Activated CD4-positive, alpha-beta memory T cell treated with anti-CD3 and anti-CD28 coated beads, Interleukin-2, amount 10 ng/mL, durations not matched to agents 7 days and 5 days (primary cell): ENCODE measurements at regions not wholly inside any gene's neighbourhood (a gene's known extent, or its start where the extent isn't known, plus 50 kb on each side); places are given as distances from the start of the nearest gene placed in this dataset.

Source experiments
- CTCF ChIA-PET: fragments of 350-600 bp; sonication (Branson Sonifier 250); formaldehyde crosslinking; loops from one replicate; lab custom pipeline; 2021; ENCODE audit warnings: antibody characterized with exemption, inconsistent platforms; lab: Charles Lee
- POLR2A ChIA-PET: fragments of 350-600 bp; sonication (Branson Sonifier 250); formaldehyde crosslinking; loops from one replicate; lab custom pipeline; 2021; ENCODE audit warnings: antibody characterized with exemption; lab: Charles Lee
- DNase-seq: peaks from one replicate; pipeline ENCODE4 v3.0.0-alpha.2; 2020
- H3K27ac Mint-ChIP-seq: one replicate; pipeline ENCODE4 v1.8.0; 2021; ENCODE audit warnings: mild to moderate bottlenecking, mixed read lengths
- H3K27me3 Mint-ChIP-seq: one replicate; pipeline ENCODE4 v1.8.0; 2021; ENCODE audit warnings: mixed read lengths
- H3K36me3 Mint-ChIP-seq: one replicate; pipeline ENCODE4 v1.8.0; 2021; ENCODE audit warnings: low read depth, mixed read lengths
- H3K4me1 Mint-ChIP-seq: one replicate; pipeline ENCODE4 v1.8.0; 2021; ENCODE audit warnings: mixed read lengths
- H3K4me3 Mint-ChIP-seq: one replicate; pipeline ENCODE4 v1.8.0; 2021; ENCODE audit warnings: mild to moderate bottlenecking, mixed read lengths
- H3K9me3 Mint-ChIP-seq: one replicate; pipeline ENCODE4 v1.8.0; 2021; ENCODE audit warnings: mixed read lengths

GRCh38 chr6:149249370-149250357 is 67.8 kb upstream of the TAB2 start:
- Mint-ChIP-seq H3K27me3 (peaks cover 2% of the 10 kb centered on the region), H3K36me3 (peaks cover 31% of the 10 kb centered on the region), H3K27ac (no peak overlapping the region), H3K4me1 (peaks cover 33% of the 10 kb centered on the region), H3K9me3 (peaks cover 6% of the 10 kb centered on the region), H3K4me3 (peak overlapping the region; percentile 9)
- no peak for DNase-seq
- ChIA-PET POLR2A (interaction anchor here (1.2 kb wide), 1 partner anchor 33 kb away, joined by 3 read pairs; no protein-coding TSS in a partner anchor), CTCF (interaction anchor here (1.1 kb wide), 1 partner anchor 47 kb away, joined by 3 read pairs; no protein-coding TSS in a partner anchor)

GRCh38 chr6:149250951-149251350 is 66.6 kb upstream of the TAB2 start:
- Mint-ChIP-seq H3K4me3 (no peak overlapping the region), H3K36me3 (peaks cover 24% of the 10 kb centered on the region), H3K27ac (no peak overlapping the region), H3K27me3 (peaks cover 2% of the 10 kb centered on the region), H3K9me3 (peaks cover 3% of the 10 kb centered on the region), H3K4me1 (peaks cover 32% of the 10 kb centered on the region)
- ChIA-PET CTCF (interaction anchor here (1.2 kb wide), 1 partner anchor 10 kb away, joined by 3 read pairs; no protein-coding TSS in a partner anchor), POLR2A (no interaction called here)
- no peak for DNase-seq

- Mint-ChIP-seq H3K4me3 (no peak overlapping the region), H3K36me3 (peaks cover 17% of the 10 kb centered on the region), H3K9me3 (peaks cover 3% of the 10 kb centered on the region), H3K27ac (no peak overlapping the region), H3K4me1 (peaks cover 23% of the 10 kb centered on the region), H3K27me3 (peaks cover 2% of the 10 kb centered on the region)
- DNase-seq = no peak
- ChIA-PET POLR2A (no interaction called here), CTCF (interaction anchor here (1.2 kb wide), 1 partner anchor 225 kb away, joined by 3 read pairs; no protein-coding TSS in a partner anchor)
Observed at GRCh38 chr6:149252622-149253021, 64.9 kb upstream of the TAB2 start.

GRCh38 chr6:149254253-149254652 is 63.3 kb upstream of the TAB2 start:
- peaks cover 11% of the 10 kb centered on the region for H3K4me1 Mint-ChIP-seq
- no peak overlapping the region for H3K27ac Mint-ChIP-seq
- POLR2A ChIA-PET = no interaction called here
- peaks cover 2% of the 10 kb centered on the region for H3K27me3 Mint-ChIP-seq
- peaks cover 13% of the 10 kb centered on the region for H3K36me3 Mint-ChIP-seq
- CTCF ChIA-PET = no interaction called here
- H3K4me3 Mint-ChIP-seq = no peak overlapping the region
- H3K9me3 Mint-ChIP-seq = peaks cover 3% of the 10 kb centered on the region
- no peak for DNase-seq

- ChIA-PET POLR2A (no interaction called here), CTCF (no interaction called here)
- no peak overlapping the region for H3K27ac Mint-ChIP-seq
- H3K27me3 Mint-ChIP-seq = no peaks in the 10 kb centered on the region
- no peak overlapping the region for H3K4me3 Mint-ChIP-seq
- H3K36me3 Mint-ChIP-seq = no peaks in the 10 kb centered on the region
- H3K9me3 Mint-ChIP-seq = no peaks in the 10 kb centered on the region
- H3K4me1 Mint-ChIP-seq = peaks cover 11% of the 10 kb centered on the region
- no peak for DNase-seq
Observed at GRCh38 chr6:149259753-149260152, 57.8 kb upstream of the TAB2 start.

- DNase-seq = no peak
- Mint-ChIP-seq H3K36me3 (no peaks in the 10 kb centered on the region), H3K9me3 (no peaks in the 10 kb centered on the region), H3K4me1 (peaks cover 14% of the 10 kb centered on the region), H3K27ac (no peak overlapping the region), H3K4me3 (no peak overlapping the region), H3K27me3 (no peaks in the 10 kb centered on the region)
- CTCF ChIA-PET = interaction anchor here (1.3 kb wide), 1 partner anchor 9 kb away, joined by 3 read pairs; no protein-coding TSS in a partner anchor
- POLR2A ChIA-PET = interaction anchor here (0.7 to 1.0 kb wide), 2 partner anchors 40 to 176 kb away, joined by 3 read pairs; no protein-coding TSS in a partner anchor
Observed at GRCh38 chr6:149260214-149260874, 57.2 kb upstream of the TAB2 start.

- no peak for DNase-seq
- no peaks in the 10 kb centered on the region for H3K27me3 Mint-ChIP-seq
- no peak overlapping the region for H3K27ac Mint-ChIP-seq
- no peaks in the 10 kb centered on the region for H3K9me3 Mint-ChIP-seq
- ChIA-PET CTCF (interaction anchor here (0.5 to 1.4 kb wide), 4 partner anchors 10 to 179 kb away, joined by 3 to 4 read pairs (median 4); no protein-coding TSS in a partner anchor), POLR2A (interaction anchor here (1.0 kb wide), 2 partner anchors 55 to 177 kb away, joined by 3 read pairs; partner anchors contain the start of gene TAB2)
- no peak overlapping the region for H3K4me3 Mint-ChIP-seq
- no peaks in the 10 kb centered on the region for H3K36me3 Mint-ChIP-seq
- peaks cover 19% of the 10 kb centered on the region for H3K4me1 Mint-ChIP-seq
Observed at GRCh38 chr6:149261364-149262040, 56.0 kb upstream of the TAB2 start.

- Mint-ChIP-seq H3K27ac (no peak overlapping the region), H3K4me3 (no peak overlapping the region), H3K4me1 (peaks cover 23% of the 10 kb centered on the region), H3K9me3 (no peaks in the 10 kb centered on the region), H3K36me3 (no peaks in the 10 kb centered on the region), H3K27me3 (peaks cover 2% of the 10 kb centered on the region)
- POLR2A ChIA-PET = interaction anchor here (1.1 kb wide), 1 partner anchor 54 kb away, joined by 3 read pairs; the partner anchor contains the start of gene TAB2
- CTCF ChIA-PET = no interaction called here
- DNase-seq = no peak
Observed at GRCh38 chr6:149263321-149263720, 54.2 kb upstream of the TAB2 start.

GRCh38 chr6:149264629-149265028 is 52.9 kb upstream of the TAB2 start:
- no peaks in the 10 kb centered on the region for H3K9me3 Mint-ChIP-seq
- H3K36me3 Mint-ChIP-seq = no peaks in the 10 kb centered on the region
- CTCF ChIA-PET = no interaction called here
- H3K4me3 Mint-ChIP-seq = no peak overlapping the region
- POLR2A ChIA-PET = no interaction called here
- no peak overlapping the region for H3K27ac Mint-ChIP-seq
- peaks cover 23% of the 10 kb centered on the region for H3K4me1 Mint-ChIP-seq
- peak; percentile 29 for DNase-seq
- H3K27me3 Mint-ChIP-seq = peaks cover 2% of the 10 kb centered on the region

- H3K27ac Mint-ChIP-seq = no peak overlapping the region
- DNase-seq = no peak
- no peak overlapping the region for H3K4me3 Mint-ChIP-seq
- H3K27me3 Mint-ChIP-seq = peaks cover 2% of the 10 kb centered on the region
- peaks cover 3% of the 10 kb centered on the region for H3K9me3 Mint-ChIP-seq
- no peaks in the 10 kb centered on the region for H3K36me3 Mint-ChIP-seq
- H3K4me1 Mint-ChIP-seq = peaks cover 26% of the 10 kb centered on the region
- CTCF ChIA-PET = no interaction called here
- POLR2A ChIA-PET = no interaction called here
Observed at GRCh38 chr6:149265945-149266344, 51.6 kb upstream of the TAB2 start.

GRCh38 chr6:149266659-149267058 is 50.9 kb upstream of the TAB2 start:
- H3K9me3 Mint-ChIP-seq = peaks cover 3% of the 10 kb centered on the region
- H3K4me1 Mint-ChIP-seq = peaks cover 28% of the 10 kb centered on the region
- H3K27me3 Mint-ChIP-seq = peaks cover 2% of the 10 kb centered on the region
- H3K4me3 Mint-ChIP-seq = no peak overlapping the region
- POLR2A ChIA-PET = no interaction called here
- H3K27ac Mint-ChIP-seq = no peak overlapping the region
- H3K36me3 Mint-ChIP-seq = peaks cover under 1% of the 10 kb centered on the region
- no peak for DNase-seq
- CTCF ChIA-PET = interaction anchor here (1.2 kb wide), 1 partner anchor 165 kb away, joined by 3 read pairs; no protein-coding TSS in a partner anchor

- POLR2A ChIA-PET = no interaction called here
- H3K27ac Mint-ChIP-seq = no peak overlapping the region
Observed at GRCh38 chr6:149267072-149267471, 50.4 kb upstream of the TAB2 start.

More at GRCh38 chr6:149267072-149267471, 50.4 kb upstream of the TAB2 start:
- no peak for DNase-seq
- peaks cover 2% of the 10 kb centered on the region for H3K27me3 Mint-ChIP-seq
- CTCF ChIA-PET = interaction anchor here (1.2 kb wide), 1 partner anchor 165 kb away, joined by 3 read pairs; no protein-coding TSS in a partner anchor
- peaks cover 3% of the 10 kb centered on the region for H3K36me3 Mint-ChIP-seq
- H3K4me1 Mint-ChIP-seq = peaks cover 32% of the 10 kb centered on the region
- H3K9me3 Mint-ChIP-seq = peaks cover 3% of the 10 kb centered on the region
- no peak overlapping the region for H3K4me3 Mint-ChIP-seq
